Nephron progenitor cell (in vitro differentiated cells): ENCODE measurements at regions not wholly inside any gene's neighbourhood (a gene's known extent, or its start where the extent isn't known, plus 50 kb on each side); places are given as distances from the start of the nearest gene placed in this dataset.
"Not testable (repeated sequence)": the region's sequence is repeated elsewhere in the genome, so short reads cannot be mapped to it uniquely, and the experiment has no call there.

ENCODE experiments used
- DNase-seq: peaks from one replicate; pipeline ENCODE4 v3.0.0; 2021
- H3K27ac Mint-ChIP-seq: 2 replicates; pipeline ENCODE4 v1.8.0; 2021; ENCODE audit warnings: mild to moderate bottlenecking, moderate library complexity, mixed read lengths
- H3K27me3 Mint-ChIP-seq: 2 replicates; pipeline ENCODE4 v1.8.0; 2021; ENCODE audit warnings: mild to moderate bottlenecking, low read depth, mixed read lengths; ENCODE audit not compliant: poor library complexity
- H3K36me3 Mint-ChIP-seq: 2 replicates; pipeline ENCODE4 v1.8.0; 2021; ENCODE audit warnings: low read depth, mixed read lengths
- H3K4me1 Mint-ChIP-seq: 2 replicates; pipeline ENCODE4 v1.8.0; 2021; ENCODE audit warnings: mixed read lengths
- H3K4me3 Mint-ChIP-seq: 2 replicates; pipeline ENCODE4 v1.8.0; 2021; ENCODE audit warnings: mild to moderate bottlenecking, moderate library complexity, mixed read lengths
- H3K9me3 Mint-ChIP-seq: 2 replicates; pipeline ENCODE4 v1.8.0; 2021; ENCODE audit warnings: mild to moderate bottlenecking, moderate library complexity, mixed read lengths
- TF ChIP-seq, protein P1 (sequence below): fragments of 200-600 bp; sonication (generic); IDR thresholded peaks from 2 replicates; pipeline ENCODE4 v1.5.0; 2021; ENCODE audit warnings: antibody characterized with exemption

DNA sequence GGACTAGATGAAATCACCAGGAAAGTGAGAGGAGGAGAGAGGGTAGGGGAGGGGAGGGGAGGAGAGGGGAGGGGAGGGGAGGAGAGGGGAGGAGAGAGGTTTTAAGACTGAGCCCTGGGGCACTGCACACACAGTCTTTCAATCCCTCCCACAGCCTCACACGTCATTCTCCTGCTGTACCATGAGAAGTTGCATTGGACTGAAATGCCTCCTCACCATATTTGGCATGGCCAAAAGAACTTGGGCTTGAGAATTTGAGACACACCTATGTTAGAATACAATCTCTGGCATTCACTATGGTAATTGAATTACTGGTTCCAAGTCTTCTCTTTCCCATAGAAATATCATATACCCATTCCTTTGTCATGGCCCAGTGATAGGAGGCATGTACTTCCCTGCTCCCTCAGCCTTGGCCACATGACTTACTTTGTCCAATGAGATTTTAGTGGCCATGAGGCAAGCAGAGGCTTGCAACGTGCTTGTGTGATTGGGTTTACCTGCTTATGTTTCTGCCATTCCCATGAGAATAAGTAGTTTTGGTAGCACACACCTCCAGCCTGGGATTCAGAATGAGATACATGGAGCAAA lies 133.3 kb upstream of the SMARCA2 start:
- Mint-ChIP-seq H3K36me3 (no peaks in the 10 kb centered on the region), H3K4me3 (no peak overlapping the region), H3K27ac (no peak overlapping the region), H3K27me3 (no peaks in the 10 kb centered on the region), H3K9me3 (no peaks in the 10 kb centered on the region), H3K4me1 (no peaks in the 10 kb centered on the region)
- DNase-seq = no peak
- TF ChIP-seq, protein P1, sequence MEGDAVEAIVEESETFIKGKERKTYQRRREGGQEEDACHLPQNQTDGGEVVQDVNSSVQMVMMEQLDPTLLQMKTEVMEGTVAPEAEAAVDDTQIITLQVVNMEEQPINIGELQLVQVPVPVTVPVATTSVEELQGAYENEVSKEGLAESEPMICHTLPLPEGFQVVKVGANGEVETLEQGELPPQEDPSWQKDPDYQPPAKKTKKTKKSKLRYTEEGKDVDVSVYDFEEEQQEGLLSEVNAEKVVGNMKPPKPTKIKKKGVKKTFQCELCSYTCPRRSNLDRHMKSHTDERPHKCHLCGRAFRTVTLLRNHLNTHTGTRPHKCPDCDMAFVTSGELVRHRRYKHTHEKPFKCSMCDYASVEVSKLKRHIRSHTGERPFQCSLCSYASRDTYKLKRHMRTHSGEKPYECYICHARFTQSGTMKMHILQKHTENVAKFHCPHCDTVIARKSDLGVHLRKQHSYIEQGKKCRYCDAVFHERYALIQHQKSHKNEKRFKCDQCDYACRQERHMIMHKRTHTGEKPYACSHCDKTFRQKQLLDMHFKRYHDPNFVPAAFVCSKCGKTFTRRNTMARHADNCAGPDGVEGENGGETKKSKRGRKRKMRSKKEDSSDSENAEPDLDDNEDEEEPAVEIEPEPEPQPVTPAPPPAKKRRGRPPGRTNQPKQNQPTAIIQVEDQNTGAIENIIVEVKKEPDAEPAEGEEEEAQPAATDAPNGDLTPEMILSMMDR = no peak

- Mint-ChIP-seq H3K27me3 (no peaks in the 10 kb centered on the region), H3K4me3 (no peak overlapping the region), H3K9me3 (no peaks in the 10 kb centered on the region), H3K4me1 (no peaks in the 10 kb centered on the region), H3K36me3 (no peaks in the 10 kb centered on the region), H3K27ac (no peak overlapping the region)
- TF ChIP-seq, protein P1 = no peak
- no peak for DNase-seq
These were observed 132.3 kb upstream of the SMARCA2 start for GRCh38 chr9:1882711-1883403.

DNA sequence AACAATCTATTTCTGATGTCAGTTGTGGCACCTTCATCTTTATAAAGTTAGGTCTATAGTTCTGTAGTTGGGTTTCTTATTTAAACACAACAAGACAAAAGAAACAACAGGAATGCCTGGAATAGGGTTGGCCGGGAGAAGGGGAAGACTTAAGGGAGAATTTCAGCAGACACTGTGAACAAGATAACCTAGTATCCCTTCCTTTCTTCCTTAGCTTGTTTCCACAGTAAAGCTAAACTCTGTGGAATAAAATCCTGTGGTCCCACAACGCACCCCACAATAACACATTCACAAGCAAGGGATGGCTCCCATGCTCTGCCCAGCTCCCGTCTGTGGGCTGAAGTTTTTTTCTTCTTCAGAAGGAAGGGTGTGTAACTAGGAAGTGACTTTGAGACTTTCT lies 124.9 kb upstream of the SMARCA2 start:
- no peaks in the 10 kb centered on the region for H3K4me1 Mint-ChIP-seq

DNA sequence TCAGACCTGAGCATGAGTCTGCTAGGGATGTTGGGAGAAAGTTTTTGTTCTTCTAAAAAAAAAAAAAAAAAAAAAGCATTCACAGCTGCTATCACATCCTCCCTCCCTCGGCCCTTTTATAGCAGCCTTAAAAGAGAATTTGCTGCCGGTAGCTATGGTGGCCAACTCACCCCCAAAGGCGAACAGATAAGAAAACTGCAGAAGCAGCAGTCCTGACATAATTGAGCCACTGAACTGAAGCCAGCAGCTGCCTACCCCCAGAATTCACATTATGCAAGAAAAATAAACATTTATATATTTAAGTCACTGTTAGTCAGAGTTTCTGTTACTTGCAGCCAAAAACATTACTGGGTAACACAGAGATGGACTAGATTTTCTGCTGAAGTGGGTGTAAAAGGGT lies 124.3 kb upstream of the SMARCA2 start:
- TF ChIP-seq, protein P1 = no peak
- Mint-ChIP-seq H3K4me3 (no peak overlapping the region), H3K9me3 (no peaks in the 10 kb centered on the region)

More for the DNA sequence above, 124.9 kb upstream of the SMARCA2 start:
- peaks cover 11% of the 10 kb centered on the region for H3K27me3 Mint-ChIP-seq
- no peak for DNase-seq
- no peak overlapping the region for H3K27ac Mint-ChIP-seq
- H3K9me3 Mint-ChIP-seq = no peaks in the 10 kb centered on the region
- TF ChIP-seq, protein P1 = no peak
- no peaks in the 10 kb centered on the region for H3K36me3 Mint-ChIP-seq
- H3K4me3 Mint-ChIP-seq = no peak overlapping the region

GRCh38 chr9:1903080-1903704 lies 112.0 kb upstream of the SMARCA2 start:
- H3K27ac Mint-ChIP-seq, DNase-seq, H3K27me3 Mint-ChIP-seq, H3K4me1 Mint-ChIP-seq, H3K4me3 Mint-ChIP-seq, H3K36me3 Mint-ChIP-seq: not testable (repeated sequence)
- H3K9me3 Mint-ChIP-seq = peaks cover 50% of the 10 kb centered on the region

More for the DNA sequence above, 124.3 kb upstream of the SMARCA2 start:
- peaks cover 11% of the 10 kb centered on the region for H3K27me3 Mint-ChIP-seq
- no peak overlapping the region for H3K27ac Mint-ChIP-seq
- DNase-seq = no peak
- H3K36me3 Mint-ChIP-seq = no peaks in the 10 kb centered on the region
- H3K4me1 Mint-ChIP-seq = no peaks in the 10 kb centered on the region

DNA sequence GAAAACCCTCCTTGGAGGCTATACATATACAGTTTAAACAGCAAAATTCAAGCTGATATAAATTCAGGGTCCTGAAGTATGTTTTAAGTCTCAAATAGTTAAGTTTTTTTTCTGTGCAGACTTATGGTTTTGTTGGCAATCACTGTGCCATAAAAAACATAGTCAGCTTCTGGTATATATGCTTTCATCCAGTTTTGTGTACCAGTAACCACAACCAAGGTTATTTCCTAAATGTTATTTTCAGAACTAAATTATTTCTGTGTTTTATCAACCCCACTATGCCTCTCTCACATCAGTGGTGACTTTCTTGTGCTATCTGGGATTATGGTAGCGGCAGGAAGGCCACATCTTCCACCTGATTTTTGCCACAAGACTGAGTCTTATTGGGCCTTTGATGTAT lies 107.7 kb upstream of the SMARCA2 start:
- no peak overlapping the region for H3K4me3 Mint-ChIP-seq

More for the DNA sequence above, 107.7 kb upstream of the SMARCA2 start:
- no peak for DNase-seq
- TF ChIP-seq, protein P1 = no peak
- Mint-ChIP-seq H3K27ac (no peak overlapping the region), H3K4me1 (no peaks in the 10 kb centered on the region), H3K27me3 (no peaks in the 10 kb centered on the region), H3K9me3 (peaks cover 27% of the 10 kb centered on the region), H3K36me3 (no peaks in the 10 kb centered on the region)
